ENCODE measurements at regions not wholly inside any gene's neighbourhood (a gene's known extent, or its start where the extent isn't known, plus 50 kb on each side); places are given as distances from the start of the nearest gene placed in this dataset.

DNA sequence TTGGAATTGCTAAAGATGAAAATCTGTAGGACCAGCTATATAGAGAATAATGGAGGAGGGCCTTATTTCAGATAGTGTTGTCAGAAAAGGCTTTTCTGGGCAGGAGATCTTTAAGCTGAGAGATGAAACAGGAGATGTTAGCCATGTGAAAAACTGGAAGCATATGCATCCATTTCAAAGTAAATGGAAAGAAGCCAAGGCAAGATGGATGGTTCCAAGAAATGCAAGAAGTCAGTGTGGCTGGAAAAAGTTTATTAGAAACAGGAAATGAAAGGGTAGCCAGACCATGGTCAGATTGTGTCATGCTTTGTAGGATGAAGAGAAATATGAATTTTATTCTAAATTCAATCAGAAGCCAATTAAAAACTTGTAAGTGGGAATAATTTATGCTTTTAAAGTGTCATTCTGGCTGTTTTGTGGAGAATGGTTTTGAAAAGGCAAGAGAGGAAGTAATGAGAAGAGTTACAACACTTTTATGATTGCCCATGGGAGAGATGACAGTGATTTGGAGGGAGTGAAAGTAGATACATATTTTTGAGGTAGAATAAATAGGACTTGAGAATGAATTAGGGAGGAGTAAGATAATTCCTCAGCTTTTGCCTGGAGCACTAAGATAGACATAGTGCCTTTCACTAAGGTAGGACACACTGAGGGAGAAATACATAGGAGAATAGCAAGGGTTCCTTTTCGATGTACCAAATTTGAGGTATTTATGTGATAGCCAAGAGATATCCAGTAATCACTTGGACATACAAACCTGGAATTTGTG, 620.1 kb downstream of the HTR1B start:
- ChIA-PET CTCF (interaction anchor here (1.0 kb wide), 1 partner anchor 11 kb away, joined by 5 read pairs; no protein-coding TSS in a partner anchor), POLR2A (no interaction called here)
- no peak for DNase-seq (ENCODE audit: extremely low spot score)
- TF ChIP-seq, protein P1, sequence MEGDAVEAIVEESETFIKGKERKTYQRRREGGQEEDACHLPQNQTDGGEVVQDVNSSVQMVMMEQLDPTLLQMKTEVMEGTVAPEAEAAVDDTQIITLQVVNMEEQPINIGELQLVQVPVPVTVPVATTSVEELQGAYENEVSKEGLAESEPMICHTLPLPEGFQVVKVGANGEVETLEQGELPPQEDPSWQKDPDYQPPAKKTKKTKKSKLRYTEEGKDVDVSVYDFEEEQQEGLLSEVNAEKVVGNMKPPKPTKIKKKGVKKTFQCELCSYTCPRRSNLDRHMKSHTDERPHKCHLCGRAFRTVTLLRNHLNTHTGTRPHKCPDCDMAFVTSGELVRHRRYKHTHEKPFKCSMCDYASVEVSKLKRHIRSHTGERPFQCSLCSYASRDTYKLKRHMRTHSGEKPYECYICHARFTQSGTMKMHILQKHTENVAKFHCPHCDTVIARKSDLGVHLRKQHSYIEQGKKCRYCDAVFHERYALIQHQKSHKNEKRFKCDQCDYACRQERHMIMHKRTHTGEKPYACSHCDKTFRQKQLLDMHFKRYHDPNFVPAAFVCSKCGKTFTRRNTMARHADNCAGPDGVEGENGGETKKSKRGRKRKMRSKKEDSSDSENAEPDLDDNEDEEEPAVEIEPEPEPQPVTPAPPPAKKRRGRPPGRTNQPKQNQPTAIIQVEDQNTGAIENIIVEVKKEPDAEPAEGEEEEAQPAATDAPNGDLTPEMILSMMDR (IDR thresholded peaks at IDR 0.05; ENCODE audit: control extremely low read depth, extremely low read depth, low read depth, missing control alignments): no peak

DNA sequence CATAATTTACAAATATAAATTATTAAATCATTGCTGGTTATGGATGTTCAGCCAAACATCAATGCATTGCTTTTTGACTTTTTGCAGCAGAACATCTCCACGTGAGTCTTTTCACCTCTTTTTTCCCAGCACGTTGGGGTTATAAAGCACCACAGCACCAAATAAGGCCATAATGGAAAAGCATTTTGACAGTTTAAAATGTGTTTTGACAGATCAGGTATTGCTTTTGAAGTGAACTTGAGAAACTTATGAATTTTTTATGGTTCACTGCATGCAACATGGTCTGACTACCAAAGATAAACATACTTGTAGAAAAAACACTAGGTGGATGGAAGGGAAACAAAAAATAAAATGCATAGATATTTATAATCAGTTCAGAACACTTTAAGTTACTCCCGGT, 622.4 kb downstream of the HTR1B start:
- POLR2A ChIA-PET: no interaction called here

DNA sequence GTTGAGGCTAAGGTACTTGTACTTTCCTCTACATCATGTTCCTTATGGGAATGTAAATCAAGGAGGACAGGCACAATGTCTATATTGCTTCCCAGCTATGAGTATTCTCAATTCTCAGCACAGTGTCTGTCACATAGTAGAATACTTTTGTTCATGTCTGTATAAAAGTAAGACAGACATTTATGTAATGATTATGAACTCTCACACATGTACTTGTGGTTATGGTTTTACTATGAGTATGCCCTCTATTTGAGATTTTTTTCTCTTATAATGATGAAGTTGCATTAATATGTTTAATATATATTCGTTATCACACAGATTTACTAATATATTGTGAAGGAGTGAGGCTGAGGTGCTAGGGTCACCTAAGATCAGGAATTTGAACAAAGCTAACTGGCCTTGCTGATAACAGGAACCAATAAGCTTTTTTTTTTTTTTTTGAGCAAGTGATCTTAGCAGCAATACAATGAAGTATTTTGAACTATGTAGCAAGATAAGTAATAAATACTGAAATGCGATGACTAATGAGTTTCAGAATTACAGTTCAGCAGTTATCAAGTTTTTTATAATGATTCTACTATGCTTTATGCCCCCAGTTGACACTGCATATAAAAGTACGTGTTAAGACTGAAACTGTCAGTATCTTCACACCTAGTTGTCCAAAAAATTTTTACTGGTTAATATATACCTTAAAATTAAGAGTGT, 623.1 kb downstream of the HTR1B start:
- POLR2A ChIA-PET: no interaction called here
- TF ChIP-seq, protein P1 (IDR thresholded peaks at IDR 0.05; ENCODE audit: control extremely low read depth, extremely low read depth, low read depth, missing control alignments): no peak
- CTCF ChIA-PET: no interaction called here
- no peak for DNase-seq (ENCODE audit: extremely low spot score)

More for the DNA sequence above, 622.4 kb downstream of the HTR1B start:
- CTCF ChIA-PET: no interaction called here
- no peak for DNase-seq (ENCODE audit: extremely low spot score)
- TF ChIP-seq, protein P1 (IDR thresholded peaks at IDR 0.05; ENCODE audit: control extremely low read depth, extremely low read depth, low read depth, missing control alignments): no peak

DNA sequence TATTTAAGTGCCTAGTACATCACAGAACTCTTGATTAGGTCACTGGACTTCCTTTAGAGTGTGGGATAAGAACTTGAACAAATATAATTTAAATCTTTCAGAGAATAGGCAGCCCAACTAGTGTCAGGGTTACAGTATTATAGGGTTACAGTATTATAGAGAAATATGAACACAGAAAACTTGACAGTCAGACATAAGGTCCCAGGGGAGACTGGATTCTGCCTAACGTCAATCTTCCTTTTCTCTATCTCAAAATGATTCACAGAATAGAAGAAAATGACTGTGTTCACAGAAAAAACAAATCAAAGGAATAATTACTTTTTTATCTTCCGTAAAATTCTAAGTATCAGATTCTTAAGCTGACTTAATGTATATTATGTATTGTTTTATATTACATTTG, 623.8 kb downstream of the HTR1B start:
- ChIA-PET POLR2A (no interaction called here), CTCF (no interaction called here)
- no peak for DNase-seq (ENCODE audit: extremely low spot score)
- TF ChIP-seq, protein P1 (IDR thresholded peaks at IDR 0.05; ENCODE audit: control extremely low read depth, extremely low read depth, low read depth, missing control alignments): no peak

DNA sequence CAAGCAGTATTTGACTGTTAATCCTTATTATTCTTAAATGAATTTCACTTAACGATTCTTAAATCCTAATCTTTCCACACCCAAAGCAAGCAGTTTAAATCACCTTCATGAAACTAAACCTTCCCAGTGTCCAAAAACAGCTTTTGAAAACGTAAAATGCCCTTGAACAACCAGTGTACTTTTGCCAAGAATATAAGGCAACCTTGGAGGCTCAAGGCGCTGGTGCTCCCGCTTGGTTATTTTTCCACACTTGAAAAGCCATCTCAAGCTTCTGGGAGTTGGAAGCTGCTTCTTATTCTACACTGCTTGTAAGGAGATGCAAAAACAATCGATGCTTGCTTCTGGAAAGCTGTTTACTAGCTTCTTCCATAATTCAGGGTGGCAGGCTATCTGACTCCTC, 625.7 kb downstream of the HTR1B start:
- TF ChIP-seq, protein P1 (IDR thresholded peaks at IDR 0.05; ENCODE audit: control extremely low read depth, extremely low read depth, low read depth, missing control alignments): no peak
- POLR2A ChIA-PET: no interaction called here
- CTCF ChIA-PET: interaction anchor here (0.8 to 1.2 kb wide), 2 partner anchors 162 to 902 kb away, joined by 3 read pairs; no protein-coding TSS in a partner anchor
- no peak for DNase-seq (ENCODE audit: extremely low spot score)

DNA sequence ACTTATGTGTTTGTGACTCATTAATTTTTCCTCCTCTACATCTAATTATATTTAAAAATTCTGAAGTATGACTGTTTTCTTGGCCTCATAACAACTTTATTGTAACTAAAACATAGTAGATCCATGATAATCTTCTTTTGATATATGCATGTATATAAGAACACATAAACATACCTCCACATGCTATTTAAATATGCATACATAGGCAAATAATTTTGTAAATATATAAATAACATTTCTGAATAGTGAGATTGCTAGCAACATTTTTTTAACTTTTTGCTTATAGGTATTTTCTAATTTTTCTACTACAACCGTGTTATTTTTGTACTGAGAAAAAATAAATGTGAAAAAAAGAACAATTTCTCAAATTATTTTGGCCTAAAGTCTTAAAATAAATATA, 627.6 kb downstream of the HTR1B start:
- POLR2A ChIA-PET: no interaction called here
- DNase-seq (ENCODE audit: extremely low spot score): no peak
- CTCF ChIA-PET: no interaction called here
- TF ChIP-seq, protein P1 (IDR thresholded peaks at IDR 0.05; ENCODE audit: control extremely low read depth, extremely low read depth, low read depth, missing control alignments): no peak
